ENCODE measurements at regions not wholly inside any gene's neighbourhood (a gene's known extent, or its start where the extent isn't known, plus 50 kb on each side); places are given as distances from the start of the nearest gene placed in this dataset.

DNA sequence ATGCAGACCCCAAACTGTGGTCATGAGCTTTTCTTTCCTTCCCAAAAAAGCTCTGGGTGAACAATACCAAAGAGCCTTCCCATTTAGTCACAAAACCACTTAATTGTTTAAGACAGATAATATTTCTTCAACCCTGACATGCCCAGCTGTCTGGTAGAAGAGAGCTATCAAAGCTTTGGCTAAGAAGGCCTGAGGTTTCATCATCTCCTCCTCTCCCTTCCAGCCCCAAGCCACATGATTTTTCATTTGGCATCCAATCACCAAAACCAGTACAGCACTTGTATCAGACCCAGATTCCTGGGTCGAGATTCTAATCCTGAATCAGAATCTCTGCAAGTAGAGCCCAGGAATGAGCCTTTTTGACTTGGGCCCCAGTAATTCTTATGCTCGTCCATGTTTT, 199.6 kb upstream of the TMEM260 start:
- TF ChIP-seq EZH2 (IDR thresholded peaks at IDR 0.05; ENCODE audit: insufficient read depth, poor library complexity, severe bottlenecking) (no peak), EZH2phosphoT487 (IDR thresholded peaks at IDR 0.05; ENCODE audit: insufficient read depth, low read depth) (no peak)

Data from GM23248 (cell line).